NCI-H2196 treated with DMSO at 0.1 percent for 48 hours (cell line): ENCODE measurements at regions not wholly inside any gene's neighbourhood (a gene's known extent, or its start where the extent isn't known, plus 50 kb on each side); places are given as distances from the start of the nearest gene placed in this dataset.

Experiments
- DNase-seq: peaks from one replicate; lab custom pipeline; 2025; ENCODE audit not compliant: unreplicated experiment; lab: John Stamatoyannopoulos, UW

DNA sequence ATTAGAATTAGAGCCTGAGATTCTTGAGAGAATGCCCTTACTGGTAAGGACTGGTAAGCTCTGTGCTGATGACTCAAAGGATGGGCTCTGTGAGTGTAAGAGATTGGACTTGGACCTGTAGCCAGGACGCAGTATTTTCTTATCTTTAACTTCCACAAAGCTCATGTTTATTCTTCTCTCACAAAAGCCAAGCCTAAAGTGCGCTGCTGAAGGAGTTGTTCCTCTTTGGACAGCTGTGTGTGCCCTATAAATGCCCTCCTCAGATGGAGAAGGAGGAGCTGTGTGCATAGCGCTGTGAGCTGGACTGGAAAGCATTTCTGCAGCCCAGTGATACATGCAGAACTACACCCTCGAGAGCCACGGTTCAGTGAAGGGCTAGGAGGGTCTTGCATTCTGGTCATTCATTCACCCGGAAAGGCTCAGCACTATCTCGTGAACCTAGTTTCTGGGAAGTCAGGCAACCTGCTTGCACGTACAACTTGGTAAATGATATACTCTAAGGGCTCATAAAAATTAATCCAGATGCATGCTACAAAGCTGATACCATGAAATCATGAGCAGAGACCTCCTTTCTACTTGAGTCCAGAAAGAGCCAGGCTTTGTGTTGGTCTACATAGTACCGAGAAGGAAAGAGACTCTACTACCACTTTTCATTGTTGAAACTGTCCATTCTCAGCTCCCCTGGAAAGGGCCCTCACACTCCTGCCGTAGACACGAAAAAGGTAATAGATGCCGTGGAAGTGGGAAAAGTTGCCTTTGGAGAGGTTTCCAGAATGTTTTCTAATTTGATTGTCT lies 103.0 kb upstream of the TBL1XR1 start:
- no peak for DNase-seq

DNA sequence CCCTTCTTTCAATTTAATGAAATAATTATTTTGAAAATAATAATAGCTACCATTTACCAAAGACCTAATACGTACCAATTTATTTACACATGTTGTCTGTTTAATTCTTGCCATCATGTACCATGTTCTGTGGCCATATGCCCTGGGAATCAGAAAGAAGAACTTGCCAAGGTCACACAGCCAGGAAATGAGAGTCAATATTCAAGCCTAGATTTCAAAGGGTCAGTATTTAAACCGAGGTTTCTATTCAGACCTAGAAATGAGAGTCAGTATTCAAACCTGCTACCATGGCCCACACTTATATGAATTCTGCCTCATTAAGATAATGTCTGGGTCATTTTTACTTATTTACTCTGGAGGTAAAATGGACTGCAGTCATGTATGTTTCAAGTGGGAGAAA lies 103.6 kb upstream of the TBL1XR1 start:
- no peak for DNase-seq

DNA sequence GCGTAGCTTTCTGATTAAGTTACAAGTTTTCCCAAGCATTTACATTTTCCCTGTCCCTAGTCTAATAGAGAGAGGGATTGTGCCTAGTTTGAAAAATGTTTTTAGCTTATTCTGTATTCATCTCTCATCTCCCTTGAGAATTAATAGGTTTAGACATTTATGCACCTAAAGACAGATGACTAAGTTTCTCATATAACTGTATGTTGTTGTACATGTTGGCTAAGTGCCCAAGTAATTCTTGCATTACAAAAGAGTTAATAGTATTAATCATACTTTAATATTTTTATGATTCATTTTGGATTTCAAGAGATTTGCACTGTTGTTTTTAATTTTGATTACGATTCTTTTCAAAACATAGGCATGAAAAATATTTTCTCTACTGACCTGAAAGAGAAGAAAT lies 109.0 kb upstream of the TBL1XR1 start:
- no peak for DNase-seq

DNA sequence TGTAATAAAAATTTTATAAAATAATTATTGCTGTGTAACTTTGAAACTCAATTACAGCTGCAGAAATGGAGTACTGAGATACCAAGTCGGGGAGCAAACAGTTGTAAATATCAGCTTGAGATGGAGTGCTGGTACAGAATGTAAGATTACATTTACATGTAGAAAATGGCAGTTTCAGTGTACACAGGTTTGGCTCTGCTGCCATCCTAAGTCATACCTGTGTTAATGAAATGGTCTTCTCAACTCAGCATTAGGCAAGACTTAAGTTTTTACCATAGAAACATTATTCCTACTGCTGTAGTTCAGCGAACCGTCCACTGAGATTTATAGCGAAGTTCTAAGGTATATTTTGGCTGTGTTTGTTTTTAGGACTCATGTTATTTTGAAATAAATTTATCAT lies 110.1 kb upstream of the TBL1XR1 start:
- no peak for DNase-seq

DNA sequence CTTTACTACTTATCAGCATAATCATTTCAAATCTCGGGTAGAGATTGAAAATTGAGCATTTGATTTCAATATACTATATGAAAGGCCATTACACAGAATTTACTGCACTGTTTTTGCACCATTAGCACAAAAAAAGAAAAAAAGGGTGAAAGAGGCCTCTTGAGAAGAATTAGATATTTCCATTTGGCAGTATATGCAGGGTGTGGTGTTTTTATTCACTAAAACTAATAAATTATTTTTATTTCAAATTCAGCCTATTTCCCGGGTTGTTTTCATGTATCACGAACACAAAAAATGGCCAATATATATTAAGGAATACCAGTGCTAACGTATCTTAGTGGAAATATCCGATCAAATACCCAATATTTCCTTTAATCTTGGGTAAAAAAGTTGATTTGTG lies 110.5 kb upstream of the TBL1XR1 start:
- no peak for DNase-seq

DNA sequence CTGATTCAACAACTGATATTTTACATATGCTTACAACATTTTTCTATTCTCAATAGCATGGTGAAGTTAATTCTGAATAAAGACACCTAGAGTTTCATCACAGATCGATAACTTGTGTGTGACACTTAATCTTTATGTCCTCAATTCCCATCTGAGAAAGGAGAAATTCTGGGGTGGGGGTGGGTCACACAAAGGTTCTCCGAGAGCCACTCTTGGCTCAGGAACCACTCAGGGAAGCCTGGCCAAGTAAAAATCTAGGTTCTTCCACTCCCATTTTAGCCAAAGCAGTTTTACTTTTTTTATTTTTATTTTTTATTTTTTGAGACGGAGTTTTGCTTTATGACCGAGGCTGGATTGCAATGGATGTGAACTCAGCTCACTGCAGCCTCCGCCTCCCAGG lies 111.0 kb upstream of the TBL1XR1 start:
- no peak for DNase-seq

DNA sequence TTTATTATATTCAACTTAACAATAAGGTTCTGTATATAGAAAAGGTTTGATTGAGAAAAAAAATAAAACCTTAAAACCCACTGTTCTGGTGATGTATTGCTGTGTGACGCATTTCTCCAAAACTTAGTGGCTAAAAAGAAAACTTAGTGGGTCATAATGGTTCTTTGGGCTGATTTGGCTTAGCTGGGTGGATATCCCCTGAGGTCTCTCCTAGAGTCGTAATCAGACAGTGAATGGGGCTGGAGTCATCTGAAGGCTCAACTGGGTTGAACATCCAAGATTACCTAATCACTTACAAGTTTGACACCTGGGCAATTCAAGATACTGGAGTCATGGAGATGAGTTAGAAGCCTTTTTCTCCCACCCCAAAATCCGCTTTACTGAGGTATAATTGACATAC lies 111.6 kb upstream of the TBL1XR1 start:
- DNase-seq: no peak

DNA sequence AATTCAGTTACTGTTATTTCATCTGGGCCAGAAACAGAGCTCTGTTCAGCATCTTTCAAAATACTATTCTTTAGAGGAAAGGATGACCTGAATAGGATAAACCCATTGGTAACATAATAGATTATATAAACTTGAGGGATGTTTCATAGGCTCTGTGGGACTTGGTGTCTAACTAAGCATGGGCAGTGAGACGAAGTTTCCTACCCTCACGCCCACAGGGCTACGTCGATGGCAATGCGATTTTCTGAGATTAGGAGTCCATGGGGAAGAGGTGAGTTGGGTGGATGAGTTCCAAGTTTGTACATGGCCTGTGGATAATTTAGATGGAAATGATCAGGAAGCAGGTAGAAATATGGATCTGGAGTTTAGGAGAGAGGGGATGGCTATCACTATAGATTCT lies 115.2 kb upstream of the TBL1XR1 start:
- no peak for DNase-seq

DNA sequence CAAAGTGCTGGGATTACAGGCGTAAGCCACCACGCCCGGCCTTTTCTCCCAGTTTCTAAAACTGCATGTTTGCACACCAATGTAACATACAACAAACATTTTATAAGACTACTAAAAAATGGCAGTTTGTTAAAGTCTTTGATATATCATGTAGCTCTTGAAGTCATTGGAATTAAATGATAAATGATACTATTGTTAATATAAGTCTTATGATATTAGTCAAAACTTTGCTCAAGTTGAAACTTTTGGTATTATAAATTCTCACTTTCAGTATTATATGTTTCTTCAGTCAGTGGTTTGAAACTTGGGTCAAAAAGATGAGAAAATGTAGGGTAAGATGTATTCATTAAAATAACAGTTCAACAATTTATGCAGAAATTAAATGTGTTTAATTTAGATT lies 117.6 kb upstream of the TBL1XR1 start:
- DNase-seq: no peak

DNA sequence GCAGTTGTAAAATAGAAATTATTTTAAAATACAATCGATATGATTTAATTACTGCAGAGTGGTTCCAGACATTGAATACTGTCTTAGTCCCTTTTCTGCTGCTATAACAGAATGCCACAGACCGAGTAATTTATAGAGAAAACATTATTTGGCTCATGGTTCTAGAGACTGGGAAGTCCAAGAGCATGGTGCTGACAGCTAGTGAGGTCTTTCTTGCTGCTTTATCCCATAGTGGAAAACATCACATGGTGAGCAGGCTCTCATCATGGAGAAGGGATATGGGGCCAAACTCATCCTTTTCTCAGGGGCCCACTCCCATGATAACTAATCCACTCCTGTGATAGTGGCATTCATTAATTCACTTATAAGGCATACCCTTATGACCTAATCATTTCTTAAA lies 120.0 kb upstream of the TBL1XR1 start:
- DNase-seq: no peak

DNA sequence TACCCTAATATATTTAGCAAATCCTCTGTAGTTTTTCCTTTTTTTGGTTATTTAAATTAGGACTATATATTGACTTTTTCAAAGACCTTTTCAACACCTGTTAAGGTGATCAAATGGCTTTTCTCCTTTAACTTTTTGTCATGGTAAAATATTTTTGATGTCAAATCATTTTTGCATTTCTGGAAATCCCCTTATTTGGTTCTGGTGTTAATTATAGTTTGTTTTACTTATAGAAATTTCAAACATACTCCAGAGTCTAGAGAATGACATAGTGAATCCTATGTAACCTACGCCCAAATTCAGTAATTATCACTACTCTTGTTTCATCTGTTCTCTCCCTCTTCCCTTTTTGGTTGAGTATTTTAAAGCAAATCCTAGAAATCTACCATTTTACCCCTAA lies 121.3 kb upstream of the TBL1XR1 start:
- no peak for DNase-seq

DNA sequence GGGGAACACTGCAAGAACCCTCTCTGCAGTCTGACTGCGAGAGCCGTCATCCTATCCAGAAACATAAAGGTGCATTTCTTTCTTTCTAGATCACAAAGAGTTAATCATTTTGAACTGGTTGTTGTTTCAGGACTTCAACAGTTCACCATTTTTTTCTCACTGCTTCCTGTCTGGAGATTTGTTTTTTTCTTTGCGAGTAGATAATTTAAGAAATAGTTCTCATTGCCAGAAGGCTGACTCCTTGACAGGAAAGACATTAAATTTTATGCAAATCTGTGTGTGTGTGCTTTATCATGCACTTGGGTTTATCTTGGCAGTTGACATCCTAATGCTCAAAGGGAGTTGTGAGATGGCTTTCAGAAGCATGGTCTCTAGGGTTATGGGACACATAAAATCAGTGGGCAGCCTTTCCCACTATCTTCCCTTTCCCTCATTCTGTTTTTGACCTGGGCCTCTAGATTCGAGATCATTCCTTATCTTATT lies 123.5 kb upstream of the TBL1XR1 start:
- no peak for DNase-seq

DNA sequence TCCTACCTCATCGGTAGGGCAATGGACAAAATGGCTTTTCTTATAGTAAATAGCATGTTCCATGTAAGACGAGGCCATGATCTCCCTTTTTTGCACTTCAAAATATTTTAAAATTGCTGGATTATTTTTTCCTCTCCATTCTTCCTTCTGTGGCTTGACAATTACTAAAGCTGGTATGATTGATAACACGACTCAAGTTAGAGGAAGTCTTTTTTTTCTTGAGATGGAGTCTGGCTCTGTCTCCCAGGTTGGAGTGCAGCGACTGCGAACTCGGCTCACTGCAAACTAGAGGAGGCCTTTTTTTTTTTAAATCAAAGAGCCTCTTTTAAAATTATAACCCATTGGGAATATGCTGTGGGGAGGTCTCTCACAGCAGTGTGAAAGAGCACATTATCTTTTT lies 124.5 kb upstream of the TBL1XR1 start:
- no peak for DNase-seq

DNA sequence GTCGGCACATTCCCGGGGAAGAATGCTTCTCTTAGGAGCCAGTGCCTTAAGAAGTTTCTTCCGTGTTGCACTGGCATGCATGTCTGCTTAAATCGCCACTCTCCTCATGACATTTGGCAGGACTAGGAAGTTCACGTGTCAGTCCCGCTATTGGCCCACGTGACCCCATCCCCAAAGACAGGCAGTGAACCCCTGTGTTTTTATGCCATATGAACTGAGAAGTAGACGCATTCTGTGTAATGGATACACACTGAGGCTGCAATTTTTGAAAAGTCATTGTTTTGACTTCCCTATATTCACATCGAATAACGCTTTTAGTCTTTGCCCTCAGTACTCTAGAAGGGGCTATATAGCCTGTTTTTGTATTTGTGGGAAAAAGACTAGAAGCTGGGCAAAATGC lies 125.6 kb upstream of the TBL1XR1 start:
- DNase-seq: no peak

DNA sequence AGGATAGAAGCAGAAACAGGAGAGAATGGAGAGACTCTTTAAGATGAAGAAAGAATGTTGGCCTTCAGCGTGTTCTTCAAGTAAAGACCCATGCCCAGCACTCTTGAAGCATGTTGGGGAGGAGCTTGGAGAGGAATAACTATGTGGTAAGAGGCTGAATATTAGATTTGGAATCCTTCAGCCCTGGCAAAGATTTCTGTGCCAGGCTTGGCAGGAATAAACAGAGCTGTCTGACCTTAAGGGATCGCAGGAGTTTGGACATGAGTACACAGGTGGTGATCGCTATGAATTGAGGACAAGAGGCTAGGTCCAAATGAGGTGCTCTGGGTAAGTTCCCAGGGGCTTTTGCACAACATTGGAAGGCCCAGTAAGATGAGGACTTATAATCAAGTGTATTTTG lies 132.6 kb upstream of the TBL1XR1 start:
- DNase-seq: no peak

DNA sequence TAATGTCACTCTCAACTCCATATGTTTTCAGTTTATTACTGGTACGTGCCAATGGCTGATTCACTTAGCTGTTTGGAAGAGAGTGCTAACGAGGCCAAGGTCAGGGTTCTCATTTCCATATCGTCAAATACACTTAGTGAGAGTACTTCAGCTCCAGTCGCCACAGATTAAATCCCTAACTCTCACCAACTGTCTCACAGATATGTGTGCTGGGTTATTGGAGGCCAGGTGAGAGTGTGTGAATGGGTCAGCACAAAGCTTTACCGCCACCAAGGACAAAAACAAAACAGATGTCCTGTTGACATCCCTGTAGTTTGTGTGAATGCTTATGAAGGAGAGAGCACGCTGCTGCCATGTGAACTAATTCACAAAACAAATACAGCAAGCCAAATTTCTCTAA lies 133.5 kb upstream of the TBL1XR1 start:
- DNase-seq: no peak

DNA sequence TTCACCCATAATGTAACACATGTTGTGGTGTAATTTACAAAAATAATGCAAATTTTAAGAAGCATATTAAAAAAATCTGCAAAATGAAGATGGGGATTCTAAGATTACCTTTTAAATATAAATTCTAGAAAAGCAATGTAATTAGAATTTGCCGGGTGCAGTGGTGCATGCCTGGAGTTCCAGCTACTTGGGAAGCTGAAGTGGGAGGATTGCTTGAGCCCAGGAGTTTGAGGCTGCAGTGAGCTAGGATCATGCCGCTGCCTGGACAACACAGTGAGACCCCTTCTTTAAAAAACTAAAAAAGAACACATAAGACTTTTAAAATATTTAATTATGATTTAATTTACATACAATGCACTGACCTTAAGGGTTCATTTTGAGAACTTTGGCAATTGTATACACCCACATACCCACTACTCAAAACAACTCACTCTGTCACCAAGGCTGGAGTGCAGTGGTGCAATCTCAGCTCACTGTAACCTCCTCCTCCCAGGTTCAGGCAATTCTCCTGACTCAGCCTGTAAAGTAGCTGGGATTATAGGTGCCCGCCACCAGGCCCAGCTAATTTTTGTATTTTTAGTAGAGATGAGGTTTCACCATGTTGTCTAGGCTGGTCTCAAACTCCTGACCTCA lies 134.0 kb upstream of the TBL1XR1 start:
- no peak for DNase-seq

DNA sequence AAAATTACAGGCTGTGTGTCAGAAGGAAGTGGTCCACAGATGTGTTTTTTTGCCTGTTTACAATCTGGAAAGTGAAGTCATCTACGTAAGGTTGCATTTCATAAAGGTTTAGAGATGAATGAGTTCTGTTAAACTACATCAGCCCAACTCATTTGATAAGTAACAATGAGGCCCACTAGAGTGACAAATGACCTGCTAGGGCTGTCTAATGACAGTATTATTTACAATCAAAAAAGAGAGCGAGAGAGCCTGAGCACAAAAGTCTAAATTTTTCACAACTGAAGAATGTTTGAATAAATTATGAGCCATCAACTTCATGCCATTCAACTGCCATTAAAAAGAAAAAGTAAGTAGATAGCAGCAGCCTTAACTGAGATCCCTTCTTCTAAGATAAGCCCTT lies 135.7 kb upstream of the TBL1XR1 start:
- DNase-seq: no peak

DNA sequence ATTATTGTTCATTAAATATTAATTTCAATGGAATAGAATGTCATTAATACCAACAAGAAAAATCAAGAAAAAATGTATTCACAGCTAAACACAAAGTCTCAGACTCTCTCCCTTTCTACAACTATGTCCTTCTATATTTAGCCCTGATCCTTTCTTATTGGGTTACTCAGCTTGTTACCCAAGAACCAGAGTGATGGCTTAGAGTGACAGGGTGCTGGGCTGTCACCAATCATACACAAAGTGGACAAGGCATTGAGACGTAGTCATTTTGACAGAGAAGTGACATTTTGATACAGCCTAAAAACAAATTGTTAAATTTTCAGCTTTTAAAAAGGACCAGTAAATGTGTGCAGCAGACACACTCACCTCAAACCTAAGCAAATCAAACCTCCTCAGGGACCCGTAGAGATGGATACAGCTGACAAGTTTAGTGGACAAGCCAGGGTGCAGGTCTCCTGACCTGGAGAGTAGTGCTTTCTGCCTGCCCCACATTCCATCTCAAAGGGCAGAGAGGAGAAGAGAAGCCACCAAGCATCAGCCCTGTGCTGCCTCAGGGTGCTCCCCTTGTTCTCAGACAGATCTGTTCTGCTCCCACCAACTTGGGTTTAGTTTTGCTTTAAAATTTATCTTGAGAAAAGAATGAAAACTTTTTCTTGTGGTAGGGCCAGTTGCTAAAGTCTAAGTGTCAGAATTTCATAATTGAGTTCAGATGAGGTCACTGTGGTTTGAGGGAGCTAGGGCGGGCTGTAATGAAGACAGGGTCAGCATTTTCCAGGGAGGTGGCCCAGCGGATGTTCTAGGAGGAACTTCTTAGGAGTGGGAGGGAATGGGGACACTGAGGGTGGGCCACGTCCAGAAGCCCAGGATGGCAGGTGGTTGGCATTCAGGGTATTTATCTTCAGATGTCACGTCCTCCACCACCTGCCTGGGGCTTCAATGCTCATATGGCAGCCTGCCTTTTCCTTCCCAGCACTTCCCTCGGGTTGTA lies 136.5 kb upstream of the TBL1XR1 start:
- DNase-seq: no peak

DNA sequence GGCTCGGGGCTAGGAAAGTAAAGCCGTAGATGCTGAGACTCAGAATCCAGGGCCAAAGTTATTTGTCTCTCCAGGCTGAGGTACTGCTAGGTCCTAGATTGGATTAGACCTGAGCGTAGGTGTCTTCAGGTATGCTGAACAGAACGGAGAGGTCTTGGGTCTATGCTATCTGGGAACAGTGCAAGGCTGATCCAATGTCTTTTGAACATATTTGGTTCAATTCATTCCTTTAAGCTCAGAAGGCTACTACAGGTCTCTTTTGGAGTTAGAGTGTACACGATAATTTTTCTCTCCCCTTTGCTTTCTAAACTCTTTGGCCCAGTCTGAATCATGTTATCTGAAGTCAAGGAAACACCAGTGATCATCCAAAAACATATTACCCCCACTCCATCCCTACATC lies 137.5 kb upstream of the TBL1XR1 start:
- no peak for DNase-seq

DNA sequence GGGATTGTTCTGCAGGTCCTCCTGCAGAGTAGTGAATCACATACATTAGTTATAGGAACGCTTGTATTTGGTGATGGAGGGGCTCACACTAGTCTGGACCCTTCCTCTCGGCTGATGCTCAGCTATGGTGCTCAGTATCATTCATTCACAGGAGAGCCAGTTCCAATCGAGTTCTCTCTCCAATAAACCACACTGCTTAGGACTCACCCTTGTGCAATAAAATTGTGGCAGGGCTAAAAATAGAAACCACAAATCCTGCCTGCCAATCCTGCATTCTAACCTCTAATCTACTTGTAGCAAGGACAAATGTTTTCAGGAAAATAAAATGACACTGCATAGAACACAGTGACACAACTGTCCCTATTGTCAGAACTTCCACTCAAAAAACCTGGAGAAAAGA lies 138.4 kb upstream of the TBL1XR1 start:
- DNase-seq: no peak
